DOHH2 (cell line): ENCODE measurements at regions not wholly inside any gene's neighbourhood (a gene's known extent, or its start where the extent isn't known, plus 50 kb on each side); places are given as distances from the start of the nearest gene placed in this dataset.

Experiments
- H3F3A ChIP-seq: fragments of 200-600 bp; sonication (generic), shearing (Covaris generic); 2 replicates; pipeline ENCODE4 v1.6.0; 2016; ENCODE audit warnings: antibody characterized with exemption, mild to moderate bottlenecking; ENCODE audit not compliant: control insufficient read depth, insufficient read depth
- H3K27ac ChIP-seq: fragments of 200-600 bp; sonication (generic); 2 replicates; pipeline ENCODE4 v1.5.1; 2014; ENCODE audit warnings: low read depth, mild to moderate bottlenecking, low read length, moderate library complexity
- H3K27me3 ChIP-seq: fragments of 200-600 bp; sonication (generic); 2 replicates; pipeline ENCODE4 v1.6.1; 2014; ENCODE audit warnings: mild to moderate bottlenecking, low read length, mixed read lengths; ENCODE audit not compliant: control insufficient read depth
- H3K36me3 ChIP-seq: fragments of 200-600 bp; sonication (generic); 2 replicates; pipeline ENCODE4 v1.6.1; 2014; ENCODE audit warnings: mild to moderate bottlenecking, low read length, moderate library complexity, mixed read lengths; ENCODE audit not compliant: control insufficient read depth
- H3K4me1 ChIP-seq: fragments of 200-600 bp; sonication (generic); 2 replicates; pipeline ENCODE4 v1.6.1; 2014; ENCODE audit warnings: mild to moderate bottlenecking, low read length, mixed read lengths; ENCODE audit not compliant: control insufficient read depth
- H3K4me2 ChIP-seq: fragments of 200-600 bp; sonication (generic); 2 replicates; pipeline ENCODE4 v1.6.0; 2014; ENCODE audit warnings: mild to moderate bottlenecking, low read length, moderate library complexity
- H3K4me3 ChIP-seq: fragments of 200-600 bp; sonication (generic); 2 replicates; pipeline ENCODE4 v1.5.1; 2014; ENCODE audit warnings: mild to moderate bottlenecking, low read length, mixed read lengths
- H3K79me2 ChIP-seq: fragments of 200-600 bp; sonication (generic); 2 replicates; pipeline ENCODE4 v1.6.1; 2014; ENCODE audit warnings: mild to moderate bottlenecking, low read length, mixed read lengths; ENCODE audit not compliant: control insufficient read depth
- H3K9me2 ChIP-seq: fragments of 200-600 bp; sonication (generic); replicated peaks from 2 replicates; pipeline ENCODE4 v1.6.1; 2014; ENCODE audit warnings: mild to moderate bottlenecking, low read length, mixed read lengths; ENCODE audit not compliant: control insufficient read depth
- H3K9me3 ChIP-seq: fragments of 200-600 bp; sonication (generic); 2 replicates; pipeline ENCODE4 v1.6.1; 2014; ENCODE audit warnings: antibody characterized with exemption, low read length, mixed read lengths; ENCODE audit not compliant: control insufficient read depth, insufficient read depth
- H4K20me1 ChIP-seq: fragments of 200-600 bp; sonication (generic); 2 replicates; pipeline ENCODE4 v1.6.0; 2014; ENCODE audit warnings: low read depth, mild to moderate bottlenecking, antibody characterized with exemption, low read length, moderate library complexity; ENCODE audit not compliant: control insufficient read depth, insufficient read depth
- EZH2phosphoT487 ChIP-seq: fragments of 200-600 bp; sonication (generic); IDR thresholded peaks from 2 replicates; pipeline ENCODE4 v1.6.1; 2017; ENCODE audit warnings: borderline replicate concordance, mild to moderate bottlenecking, antibody characterized with exemption, low read length, moderate library complexity, mixed read lengths
- TF ChIP-seq, protein P1 (sequence below): fragments of 200-600 bp; sonication (generic); IDR thresholded peaks from one replicate; pipeline ENCODE4 v1.5.1; 2014; ENCODE audit warnings: antibody characterized with exemption, mild to moderate bottlenecking, low read depth, low read length; ENCODE audit not compliant: poor library complexity, severe bottlenecking

- H3K27me3 ChIP-seq: no peaks in the 10 kb centered on the region
- no peaks in the 10 kb centered on the region for H3K36me3 ChIP-seq
- no peak overlapping the region for H3K4me2 ChIP-seq
- no peak overlapping the region for H3K4me3 ChIP-seq
- H3K27ac ChIP-seq: no peak overlapping the region
- H4K20me1 ChIP-seq: no peaks in the 10 kb centered on the region
- no peak for TF ChIP-seq EZH2phosphoT487
- TF ChIP-seq, protein P1, sequence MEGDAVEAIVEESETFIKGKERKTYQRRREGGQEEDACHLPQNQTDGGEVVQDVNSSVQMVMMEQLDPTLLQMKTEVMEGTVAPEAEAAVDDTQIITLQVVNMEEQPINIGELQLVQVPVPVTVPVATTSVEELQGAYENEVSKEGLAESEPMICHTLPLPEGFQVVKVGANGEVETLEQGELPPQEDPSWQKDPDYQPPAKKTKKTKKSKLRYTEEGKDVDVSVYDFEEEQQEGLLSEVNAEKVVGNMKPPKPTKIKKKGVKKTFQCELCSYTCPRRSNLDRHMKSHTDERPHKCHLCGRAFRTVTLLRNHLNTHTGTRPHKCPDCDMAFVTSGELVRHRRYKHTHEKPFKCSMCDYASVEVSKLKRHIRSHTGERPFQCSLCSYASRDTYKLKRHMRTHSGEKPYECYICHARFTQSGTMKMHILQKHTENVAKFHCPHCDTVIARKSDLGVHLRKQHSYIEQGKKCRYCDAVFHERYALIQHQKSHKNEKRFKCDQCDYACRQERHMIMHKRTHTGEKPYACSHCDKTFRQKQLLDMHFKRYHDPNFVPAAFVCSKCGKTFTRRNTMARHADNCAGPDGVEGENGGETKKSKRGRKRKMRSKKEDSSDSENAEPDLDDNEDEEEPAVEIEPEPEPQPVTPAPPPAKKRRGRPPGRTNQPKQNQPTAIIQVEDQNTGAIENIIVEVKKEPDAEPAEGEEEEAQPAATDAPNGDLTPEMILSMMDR: no peak
- H3F3A ChIP-seq: no peaks in the 10 kb centered on the region
- H3K9me3 ChIP-seq: no peaks in the 10 kb centered on the region
- no peaks in the 10 kb centered on the region for H3K4me1 ChIP-seq
- no peaks in the 10 kb centered on the region for H3K9me2 ChIP-seq
- H3K79me2 ChIP-seq: no peaks in the 10 kb centered on the region
These were observed 263.8 kb downstream of the NSG2 start for GRCh38 chr5:174309131-174309795.

DNA sequence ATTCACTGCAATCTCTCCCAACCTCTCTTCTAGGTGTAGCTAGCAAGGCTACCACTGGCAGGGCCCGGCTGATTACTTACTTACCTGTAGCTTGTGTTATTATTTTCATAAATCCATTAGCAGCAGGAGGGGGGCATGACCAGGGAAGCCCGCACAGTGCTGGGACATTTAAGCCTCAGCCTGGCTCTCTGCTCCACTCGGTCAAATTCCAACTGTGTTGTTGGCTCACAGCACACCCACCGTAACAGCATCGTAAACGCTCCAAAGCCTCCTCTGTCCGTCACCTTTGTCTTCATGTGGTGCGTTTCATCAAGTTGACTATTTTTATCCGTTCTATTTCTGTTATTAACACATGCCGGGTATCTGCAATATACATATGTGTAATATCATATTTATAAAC, 264.7 kb downstream of the NSG2 start:
- H4K20me1 ChIP-seq: no peaks in the 10 kb centered on the region
- no peaks in the 10 kb centered on the region for H3K9me3 ChIP-seq
- no peaks in the 10 kb centered on the region for H3K36me3 ChIP-seq
- no peaks in the 10 kb centered on the region for H3K9me2 ChIP-seq
- no peaks in the 10 kb centered on the region for H3K4me1 ChIP-seq
- no peak overlapping the region for H3K4me3 ChIP-seq
- H3K79me2 ChIP-seq: no peaks in the 10 kb centered on the region
- H3F3A ChIP-seq: no peaks in the 10 kb centered on the region
- no peaks in the 10 kb centered on the region for H3K27me3 ChIP-seq
- H3K4me2 ChIP-seq: no peak overlapping the region
- H3K27ac ChIP-seq: no peak overlapping the region
- TF ChIP-seq, protein P1: no peak
- no peak for TF ChIP-seq EZH2phosphoT487

- no peak for TF ChIP-seq EZH2phosphoT487
- TF ChIP-seq, protein P1: no peak
- Histone ChIP-seq H3K4me3 (no peak overlapping the region), H4K20me1 (no peaks in the 10 kb centered on the region), H3K9me3 (no peaks in the 10 kb centered on the region), H3K36me3 (no peaks in the 10 kb centered on the region), H3K4me2 (no peak overlapping the region), H3K9me2 (no peaks in the 10 kb centered on the region), H3K27me3 (no peaks in the 10 kb centered on the region), H3F3A (no peaks in the 10 kb centered on the region), H3K79me2 (no peaks in the 10 kb centered on the region), H3K4me1 (no peaks in the 10 kb centered on the region), H3K27ac (no peak overlapping the region)
These were observed 265.2 kb downstream of the NSG2 start for GRCh38 chr5:174310706-174311105.
